ENCODE measurements at regions not wholly inside any gene's neighbourhood (a gene's known extent, or its start where the extent isn't known, plus 50 kb on each side); places are given as distances from the start of the nearest gene placed in this dataset.

- TF ChIP-seq POLR2AphosphoS5 (IDR thresholded peaks at IDR 0.05) (no peak), CTCF (IDR thresholded peaks at IDR 0.05 in 8 of 11, conservative IDR thresholded peaks at IDR 0.05 in 3 of 11) (no peak), POLR2A (IDR thresholded peaks at IDR 0.05) (no peak)
These were observed 1034.5 kb upstream of the IGFBP7 start for GRCh38 chr4:58144721-58145120.

Measured in spleen (tissue), 7 donors.